Thymus (tissue), 11 donors: ENCODE measurements at regions not wholly inside any gene's neighbourhood (a gene's known extent, or its start where the extent isn't known, plus 50 kb on each side); places are given as distances from the start of the nearest gene placed in this dataset.

Experiments used
- DNase-seq, 9 donors: peaks; one replicate each; pipeline ENCODE4 v3.0.0-alpha.2; 2013; ENCODE audit warnings: low spot score in 9 of 9, low read depth in 6 of 9, missing footprints in 1 of 9
- H3K27ac ChIP-seq, 2 donors: one replicate each; pipeline ENCODE4 v1.5.1; 2013; ENCODE audit warnings: control low read depth in 1 of 2, low read depth in 1 of 2, low read length in 1 of 2, mild to moderate bottlenecking in 1 of 2, moderate library complexity in 1 of 2
- H3K27me3 ChIP-seq, 2 donors: one replicate each; pipeline ENCODE4 v1.5.1; 2013; ENCODE audit warnings: low read length in 1 of 2; ENCODE audit not compliant: control insufficient read depth in 2 of 2, insufficient read depth in 1 of 2
- H3K36me3 ChIP-seq, 2 donors: one replicate each; pipeline ENCODE4 v1.5.1; 2013; ENCODE audit warnings: low read length in 1 of 2, mild to moderate bottlenecking in 1 of 2, moderate library complexity in 1 of 2; ENCODE audit not compliant: control insufficient read depth in 2 of 2, insufficient read depth in 2 of 2
- H3K4me1 ChIP-seq, 2 donors: one replicate each; pipeline ENCODE4 v1.5.1; 2013; ENCODE audit warnings: low read length in 2 of 2; ENCODE audit not compliant: control insufficient read depth in 2 of 2, insufficient read depth in 2 of 2
- H3K4me3 ChIP-seq, 2 donors: one replicate each; pipeline ENCODE4 v1.5.1; 2013; ENCODE audit warnings: low read length in 2 of 2, control low read depth in 1 of 2, mild to moderate bottlenecking in 1 of 2
- H3K9me3 ChIP-seq, 2 donors: one replicate each; pipeline ENCODE4 v1.5.1; 2013; ENCODE audit warnings: low read length in 1 of 2, mild to moderate bottlenecking in 1 of 2; ENCODE audit not compliant: control insufficient read depth in 2 of 2, insufficient read depth in 1 of 2
- WGBS: extraction: QIAGEN DNeasy Blood & Tissue Kit; methylation state at CpG from one replicate; pipeline ENCODE4 v1.1.7; 2013; 5-methylcytosine and 5-hydroxymethylcytosine counted together
- donor health status: healthy.

DNA sequence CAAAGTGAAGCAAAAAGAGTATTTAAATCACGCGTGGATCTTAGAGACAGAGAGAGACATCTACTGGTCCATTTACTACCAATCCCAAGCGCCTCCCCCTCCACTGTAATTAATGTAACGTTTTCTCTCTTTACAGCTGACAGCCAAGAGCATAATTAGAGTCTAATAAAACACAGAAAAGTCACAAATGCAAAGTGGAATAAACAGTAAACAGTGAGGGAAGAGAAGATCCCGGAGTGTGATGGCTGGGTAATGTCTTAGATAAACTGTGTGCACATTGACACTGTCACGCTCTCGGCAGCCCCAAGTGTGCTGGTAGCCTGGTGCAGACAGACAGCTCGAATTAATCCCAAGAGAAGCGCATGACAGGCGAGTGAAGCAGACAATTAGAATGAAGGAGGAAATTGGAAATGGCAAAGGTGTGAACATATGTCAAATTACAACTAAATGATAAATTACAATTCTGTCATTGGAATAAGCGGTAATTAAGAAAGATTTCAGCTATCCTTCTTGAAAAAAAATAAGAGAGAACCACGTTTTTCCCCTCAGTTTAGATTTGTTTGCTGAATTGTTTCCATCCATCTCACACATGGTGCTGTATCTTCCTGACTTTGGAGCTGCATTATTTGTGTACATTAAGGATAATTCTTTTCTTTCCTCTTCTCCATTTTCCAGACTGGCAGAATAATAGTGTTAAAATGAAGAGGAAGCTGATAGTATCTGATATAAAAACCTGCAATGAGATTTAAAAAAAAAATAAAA, 100.1 kb downstream of the CXXC4 start:
- no peak for DNase-seq
- Histone ChIP-seq H3K36me3 (no peaks in the 10 kb centered on the region), H3K27me3 (no peaks in the 10 kb centered on the region), H3K27ac (no peak overlapping the region), H3K9me3 (peaks cover 0 to 4% of the 10 kb centered on the region in 2 donors), H3K4me3 (no peak overlapping the region), H3K4me1 (no peaks in the 10 kb centered on the region)
- WGBS: 62% methylated on average over 12 of the region's 12 CpGs

DNA sequence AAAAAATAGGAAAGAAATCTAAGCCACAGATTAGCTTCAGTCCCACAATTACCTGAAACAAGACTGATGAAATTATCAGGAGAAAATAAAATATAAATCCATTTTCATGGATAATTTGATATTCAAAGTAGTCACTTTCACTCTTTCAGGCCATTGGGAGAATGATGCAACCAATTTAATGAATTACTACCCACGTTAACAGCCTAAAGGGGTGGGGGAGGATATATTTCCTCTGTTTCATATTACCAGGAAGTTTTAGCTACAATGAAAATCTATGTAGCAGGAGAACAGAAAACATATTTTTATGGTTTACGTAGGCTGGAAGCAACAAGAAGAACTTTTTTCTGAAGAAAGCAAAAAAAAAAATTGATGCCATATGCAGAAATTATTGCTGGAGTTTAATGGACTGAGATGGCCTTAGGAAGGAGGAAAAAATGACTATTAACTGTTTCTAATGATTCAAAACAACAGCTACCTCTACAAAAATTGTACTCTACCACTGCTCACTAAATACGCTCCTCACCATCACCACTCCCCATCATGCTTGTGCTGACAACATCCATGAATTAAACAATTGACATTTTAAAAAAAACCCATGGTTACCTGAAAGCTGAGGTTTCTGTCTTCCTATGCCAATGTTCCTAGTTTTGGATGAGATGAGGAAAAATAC, 100.9 kb downstream of the CXXC4 start:
- WGBS: 66% methylated on average over 3 of the region's 3 CpGs

DNA sequence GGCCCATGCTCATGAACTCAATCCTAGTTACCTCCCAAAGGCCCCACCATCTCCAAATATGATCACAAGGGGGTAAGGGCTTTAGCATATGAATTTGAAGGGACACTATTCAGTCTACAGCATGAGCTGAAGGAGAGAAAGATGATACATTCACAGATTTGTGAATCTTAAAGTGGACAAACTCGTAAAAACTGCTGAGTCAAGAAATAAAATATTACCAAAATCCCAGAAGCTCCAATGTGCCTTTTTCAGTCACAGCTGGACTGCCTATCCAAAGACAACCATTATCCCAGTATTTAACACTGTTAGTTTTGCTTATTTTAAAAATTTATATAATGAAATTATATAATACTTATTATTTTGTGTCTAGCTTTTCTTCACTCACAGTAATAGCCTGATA, 109.0 kb downstream of the CXXC4 start:
- no peak for DNase-seq
- H3K9me3 ChIP-seq: no peaks in the 10 kb centered on the region
- H3K27me3 ChIP-seq: no peaks in the 10 kb centered on the region
- no peaks in the 10 kb centered on the region for H3K36me3 ChIP-seq
- WGBS: 80% methylated on average over 1 of the region's 1 CpG
- no peak overlapping the region for H3K4me3 ChIP-seq
- no peaks in the 10 kb centered on the region for H3K4me1 ChIP-seq
- no peak overlapping the region for H3K27ac ChIP-seq

More for the DNA sequence above, 100.9 kb downstream of the CXXC4 start:
- Histone ChIP-seq H3K4me1 (no peaks in the 10 kb centered on the region), H3K9me3 (peaks cover 0 to 4% of the 10 kb centered on the region in 2 donors), H3K27me3 (no peaks in the 10 kb centered on the region), H3K4me3 (no peak overlapping the region), H3K36me3 (no peaks in the 10 kb centered on the region), H3K27ac (no peak overlapping the region)
- DNase-seq: no peak

DNA sequence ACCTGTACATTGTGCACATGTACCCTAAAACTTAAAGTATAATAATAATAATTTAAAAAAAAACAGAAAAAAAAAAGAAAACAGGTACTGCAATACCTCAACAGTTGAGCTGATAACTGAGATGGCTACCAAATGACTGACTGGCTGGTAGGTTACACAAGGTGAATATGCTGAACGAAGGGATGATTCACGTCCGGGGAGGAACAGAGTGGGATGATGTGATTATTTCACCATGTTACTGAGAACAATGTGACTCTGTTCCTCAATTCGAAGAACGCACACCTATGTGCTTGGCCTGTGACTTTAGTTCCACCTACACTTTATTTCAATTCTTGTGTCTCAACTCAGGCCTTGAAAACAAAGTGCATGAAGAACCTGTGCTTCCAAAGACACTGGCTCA, 111.7 kb downstream of the CXXC4 start:
- Histone ChIP-seq H3K27ac (no peak overlapping the region), H3K36me3 (no peaks in the 10 kb centered on the region), H3K4me1 (no peaks in the 10 kb centered on the region), H3K27me3 (no peaks in the 10 kb centered on the region), H3K4me3 (no peak overlapping the region), H3K9me3 (no peaks in the 10 kb centered on the region)
- 98% methylated on average over 5 of the region's 5 CpGs for WGBS
- no peak for DNase-seq

DNA sequence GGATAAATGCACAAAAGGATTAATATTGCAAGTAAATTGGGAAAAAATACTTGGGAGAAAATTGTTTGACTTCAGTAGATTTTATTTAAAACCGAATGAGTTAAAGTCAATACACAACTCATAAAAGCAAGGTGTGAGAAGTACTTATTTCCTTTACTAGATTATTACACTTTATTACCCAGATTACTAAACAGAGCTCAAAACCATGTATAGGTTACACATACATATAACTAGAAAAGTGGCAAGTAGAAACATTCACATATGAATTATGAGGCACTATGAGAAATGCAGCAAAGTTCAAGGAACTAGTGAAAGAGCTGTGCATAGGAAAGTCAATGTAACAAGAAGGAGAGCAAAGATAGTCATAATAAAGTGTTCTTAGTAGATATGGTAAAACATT, 113.0 kb downstream of the CXXC4 start:
- no peak overlapping the region for H3K27ac ChIP-seq
- 93% methylated on average over 1 of the region's 1 CpG for WGBS
- H3K27me3 ChIP-seq: no peaks in the 10 kb centered on the region
- DNase-seq: no peak
- no peaks in the 10 kb centered on the region for H3K36me3 ChIP-seq
- H3K4me3 ChIP-seq: no peak overlapping the region
- H3K9me3 ChIP-seq: no peaks in the 10 kb centered on the region
- no peaks in the 10 kb centered on the region for H3K4me1 ChIP-seq

DNA sequence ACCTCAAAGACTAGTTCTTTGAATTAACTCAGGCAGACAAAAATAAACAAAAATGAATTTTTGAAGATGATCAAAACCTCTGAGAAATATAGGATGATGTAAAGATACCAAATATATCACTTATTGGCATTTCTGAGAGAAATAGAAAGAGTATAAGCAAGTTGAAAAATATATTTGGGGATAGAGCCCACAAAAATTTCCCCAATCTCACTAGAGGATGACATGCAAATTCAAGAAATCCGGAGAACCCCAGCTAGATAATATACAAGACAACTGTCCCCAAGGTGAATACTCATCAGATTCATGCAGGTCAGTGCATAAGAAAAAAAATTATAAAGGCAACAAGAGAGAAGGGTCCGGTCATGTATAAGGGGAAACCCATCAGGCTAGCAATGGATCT, 129.1 kb downstream of the CXXC4 start:
- peaks cover 0 to 7% of the 10 kb centered on the region in 2 donors for H3K9me3 ChIP-seq
- no peaks in the 10 kb centered on the region for H3K27me3 ChIP-seq
- DNase-seq: no peak
- H3K27ac ChIP-seq: no peak overlapping the region
- H3K4me1 ChIP-seq: no peaks in the 10 kb centered on the region
- no peaks in the 10 kb centered on the region for H3K36me3 ChIP-seq
- 93% methylated on average over 2 of the region's 2 CpGs for WGBS
- no peak overlapping the region for H3K4me3 ChIP-seq

DNA sequence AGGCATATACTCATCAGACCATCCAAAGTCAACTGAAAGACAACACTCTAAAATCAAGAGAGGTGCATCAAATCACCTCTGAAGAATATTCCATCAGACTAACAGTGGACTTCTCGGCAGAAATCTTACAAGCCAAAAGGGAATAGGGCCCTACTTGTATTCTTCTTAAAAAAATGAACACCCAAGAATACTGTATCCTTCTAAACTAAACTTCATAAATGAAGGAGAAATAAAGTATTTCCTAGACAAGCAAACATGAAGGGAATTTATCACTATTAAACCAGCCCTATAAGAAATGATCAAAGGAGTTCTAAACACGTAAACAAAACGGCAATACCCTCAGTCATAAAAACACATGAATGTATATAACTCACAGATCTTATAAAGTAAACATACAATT, 141.2 kb downstream of the CXXC4 start:
- H3K9me3 ChIP-seq: peaks cover 0 to 24% of the 10 kb centered on the region in 2 donors
- DNase-seq: no peak
- no peak overlapping the region for H3K4me3 ChIP-seq
- no peaks in the 10 kb centered on the region for H3K4me1 ChIP-seq
- 96% methylated on average over 3 of the region's 3 CpGs for WGBS
- H3K27ac ChIP-seq: no peak overlapping the region
- no peaks in the 10 kb centered on the region for H3K36me3 ChIP-seq
- H3K27me3 ChIP-seq: no peaks in the 10 kb centered on the region

DNA sequence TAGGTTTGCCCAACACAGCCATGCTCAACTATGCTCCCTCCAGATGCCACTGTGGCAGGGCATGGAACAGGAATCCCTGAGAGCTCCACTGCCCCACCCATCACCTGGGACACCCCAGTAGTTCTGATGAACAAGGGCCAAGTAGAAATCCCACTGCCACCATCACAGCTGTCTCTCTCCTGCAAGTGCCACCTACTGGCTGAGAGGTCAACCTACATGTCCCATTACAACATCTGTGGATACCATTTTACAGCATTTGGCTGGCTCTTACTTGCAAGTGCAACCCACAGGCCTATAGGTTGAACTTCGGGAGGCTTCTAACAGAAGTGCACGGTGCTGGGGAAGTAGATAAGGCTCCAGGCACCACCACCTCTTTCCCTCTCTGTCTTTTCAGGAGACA, 142.5 kb downstream of the CXXC4 start:
- no peaks in the 10 kb centered on the region for H3K36me3 ChIP-seq
- DNase-seq: no peak
- H3K27me3 ChIP-seq: no peaks in the 10 kb centered on the region
- H3K4me3 ChIP-seq: no peak overlapping the region
- peaks cover 0 to 24% of the 10 kb centered on the region in 2 donors for H3K9me3 ChIP-seq
- H3K27ac ChIP-seq: no peak overlapping the region
- WGBS: 83% methylated on average over 2 of the region's 2 CpGs
- no peaks in the 10 kb centered on the region for H3K4me1 ChIP-seq

DNA sequence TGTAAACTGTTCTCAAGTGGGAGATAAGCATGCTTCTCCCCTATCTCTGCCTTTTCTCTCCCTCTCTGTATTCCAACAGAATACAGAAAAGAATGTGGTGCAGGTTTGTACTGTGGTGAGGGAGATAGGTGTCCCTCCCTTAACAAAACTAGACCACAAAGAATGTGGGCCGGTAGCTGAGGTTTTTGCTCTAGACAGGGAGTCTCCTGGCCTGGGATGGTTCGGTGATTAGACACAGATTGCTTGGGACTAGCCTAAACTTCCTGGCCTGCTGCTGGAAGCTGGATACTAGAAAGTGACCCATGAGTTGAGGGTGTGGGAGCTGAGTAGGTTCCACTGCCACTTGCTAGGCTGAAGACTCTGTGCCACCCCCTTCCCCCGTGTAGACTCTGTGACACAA, 143.0 kb downstream of the CXXC4 start:
- no peaks in the 10 kb centered on the region for H3K36me3 ChIP-seq
- no peaks in the 10 kb centered on the region for H3K4me1 ChIP-seq
- no peaks in the 10 kb centered on the region for H3K27me3 ChIP-seq
- WGBS: 94% methylated on average over 3 of the region's 3 CpGs
- H3K9me3 ChIP-seq: peaks cover 0 to 24% of the 10 kb centered on the region in 2 donors
- no peak overlapping the region for H3K4me3 ChIP-seq
- H3K27ac ChIP-seq: no peak overlapping the region
- DNase-seq: no peak
